ENCODE measurements at regions not wholly inside any gene's neighbourhood (a gene's known extent, or its start where the extent isn't known, plus 50 kb on each side); places are given as distances from the start of the nearest gene placed in this dataset.

DNA sequence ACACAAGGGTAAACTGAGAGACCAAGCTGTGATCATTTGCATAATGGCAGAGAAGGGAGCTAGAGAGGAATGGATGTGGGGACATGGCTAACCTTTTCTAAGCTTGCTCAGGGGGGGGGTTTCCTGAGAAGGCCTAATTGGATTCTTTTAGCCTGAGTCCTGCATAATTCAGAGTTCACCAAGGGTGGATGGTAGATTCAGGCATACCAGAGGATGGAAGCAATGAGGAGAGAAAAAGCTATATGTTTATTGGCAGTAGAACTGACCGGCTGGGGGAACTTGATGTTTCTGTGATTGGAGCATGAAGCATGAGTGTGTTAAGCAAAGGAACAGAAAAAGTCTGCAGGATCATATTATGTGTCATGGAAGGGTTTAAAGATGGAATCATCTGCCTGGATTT, 65.9 kb upstream of the KLF12 start:
- no peak for DNase-seq (ENCODE audit: low read depth in 2 of 2)

DNA sequence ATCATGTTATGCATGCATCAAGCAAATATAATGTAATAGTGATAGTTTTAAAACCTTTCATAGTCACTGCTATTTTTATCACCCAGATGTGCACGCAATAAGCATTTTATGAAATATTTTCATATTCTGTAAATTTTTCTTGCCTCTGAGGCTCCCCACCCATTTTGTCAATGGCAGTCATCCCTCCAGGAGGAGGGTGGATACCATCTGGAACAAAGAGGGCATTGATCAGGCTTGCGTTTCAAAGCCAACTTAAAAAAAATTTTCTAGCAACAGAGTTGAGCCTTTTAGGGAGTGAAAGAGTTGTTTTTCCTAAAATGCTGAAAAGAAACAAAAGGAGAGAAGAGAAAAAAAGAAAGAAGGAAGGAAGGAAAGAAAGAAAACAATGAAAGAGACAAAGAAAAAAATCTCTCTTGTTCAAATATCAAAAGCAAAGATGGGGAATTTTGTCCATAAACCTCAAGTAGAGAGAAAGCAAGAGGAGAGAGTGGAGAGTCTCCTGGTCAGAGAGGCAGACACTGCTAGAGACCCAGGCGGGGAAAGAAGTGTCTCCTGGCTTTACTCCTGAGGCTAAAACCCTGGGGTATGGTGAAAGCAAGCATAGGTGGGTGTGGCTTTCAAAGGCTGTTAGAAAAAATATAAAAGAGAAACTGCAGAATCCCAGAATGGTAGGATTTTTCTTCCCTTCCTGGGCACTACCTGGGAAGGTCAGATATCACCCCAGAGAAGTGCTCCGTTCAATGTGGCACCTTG, 63.6 kb upstream of the KLF12 start:
- no peak for DNase-seq (ENCODE audit: low read depth in 2 of 2)

DNA sequence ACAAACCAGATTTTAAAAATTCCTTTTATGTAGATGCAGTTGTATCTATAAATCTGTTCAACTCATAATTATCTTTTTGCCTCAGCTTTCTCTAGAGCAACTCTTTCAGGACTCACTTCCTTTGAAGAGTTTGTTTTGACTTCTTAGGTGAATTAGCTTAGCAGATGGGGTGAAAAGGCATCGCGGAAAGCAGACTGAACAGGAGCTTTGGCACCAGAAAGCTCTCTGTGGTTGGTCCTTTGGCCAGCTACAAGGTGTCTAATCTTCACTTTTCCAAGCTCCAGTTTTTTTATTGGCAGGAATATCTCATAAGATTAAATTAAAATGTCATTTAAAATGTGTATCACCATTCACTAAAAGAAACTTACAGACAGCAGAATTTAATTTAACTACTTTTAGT, 60.6 kb upstream of the KLF12 start:
- no peak for DNase-seq (ENCODE audit: low read depth in 2 of 2)

DNA sequence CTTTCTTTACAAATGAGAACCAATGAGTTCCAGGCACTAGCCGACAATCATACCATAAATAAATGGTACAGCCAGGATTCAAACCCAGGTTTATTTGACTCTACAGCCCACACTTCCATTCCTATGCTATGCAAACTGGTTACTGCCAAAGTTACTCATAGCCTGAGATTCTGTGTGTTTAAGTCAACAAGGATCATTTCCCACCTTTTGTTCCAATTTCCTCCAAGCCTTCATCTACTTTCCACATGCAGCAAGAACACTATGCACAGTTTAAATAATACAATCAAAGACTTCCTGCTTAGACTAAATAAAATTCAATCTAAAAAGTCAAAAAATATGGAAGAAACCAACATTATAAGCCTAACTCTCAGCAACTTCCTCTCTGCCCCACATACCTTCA, 59.2 kb upstream of the KLF12 start:
- DNase-seq (ENCODE audit: low read depth in 2 of 2), result no peak

DNA sequence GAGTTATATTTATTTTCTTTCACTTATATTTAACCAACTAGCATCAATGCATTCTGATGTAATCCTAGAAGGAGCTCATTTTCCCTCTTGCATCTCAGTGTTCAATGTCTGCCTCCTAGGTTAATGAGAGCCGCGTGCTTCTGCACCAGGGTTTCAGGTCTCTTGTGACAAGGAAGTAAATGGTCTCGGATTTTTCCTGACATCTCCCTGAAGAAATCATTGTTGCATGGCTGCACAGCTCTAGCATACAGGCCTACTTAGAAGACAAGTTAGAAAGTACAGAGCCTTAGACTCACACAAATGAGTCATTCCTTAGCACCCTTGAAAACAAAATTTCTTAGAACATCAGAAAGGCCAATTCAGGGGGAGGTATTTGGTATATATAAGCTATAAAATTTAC, 57.2 kb upstream of the KLF12 start:
- no peak for DNase-seq (ENCODE audit: low read depth in 2 of 2)

DNA sequence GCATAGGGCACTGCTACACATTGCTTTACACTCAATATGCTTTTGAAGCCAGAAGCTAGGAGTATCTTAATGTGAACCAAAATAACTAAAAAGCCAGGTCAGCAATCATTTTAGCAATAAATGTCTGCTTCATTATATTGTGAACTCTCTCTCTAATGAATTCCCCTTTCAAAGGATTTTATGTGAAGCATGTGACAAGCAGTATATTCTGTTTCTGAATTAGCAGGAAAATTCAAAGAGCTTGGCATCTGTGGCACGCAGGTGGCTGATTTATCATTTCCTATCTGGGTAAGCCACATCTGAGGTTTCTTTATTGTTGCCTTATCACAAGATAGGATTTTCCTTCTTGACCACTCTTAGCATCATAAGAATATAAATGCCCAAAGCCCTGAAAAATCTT, 56.8 kb upstream of the KLF12 start:
- DNase-seq (ENCODE audit: low read depth in 2 of 2), result no peak

DNA sequence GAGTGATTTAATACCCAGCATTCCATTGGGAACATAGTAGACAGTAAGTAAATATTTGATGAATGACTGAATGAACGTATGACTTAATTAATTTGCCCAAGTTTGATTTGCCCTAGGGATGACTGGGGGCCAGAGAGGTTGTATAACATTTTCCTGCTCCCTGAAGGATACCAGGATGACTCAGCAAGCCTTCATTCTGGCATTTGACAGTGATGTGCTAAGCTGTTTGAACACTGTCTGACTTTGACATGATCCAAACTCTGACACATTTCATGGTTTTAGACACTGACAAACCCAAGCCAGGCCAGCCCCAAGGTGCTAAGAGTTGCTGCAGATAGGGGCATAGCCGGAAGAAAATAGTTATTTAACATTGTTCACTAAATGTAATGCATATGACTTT, 53.4 kb upstream of the KLF12 start:
- DNase-seq (ENCODE audit: low read depth in 2 of 2), result no peak

DNA sequence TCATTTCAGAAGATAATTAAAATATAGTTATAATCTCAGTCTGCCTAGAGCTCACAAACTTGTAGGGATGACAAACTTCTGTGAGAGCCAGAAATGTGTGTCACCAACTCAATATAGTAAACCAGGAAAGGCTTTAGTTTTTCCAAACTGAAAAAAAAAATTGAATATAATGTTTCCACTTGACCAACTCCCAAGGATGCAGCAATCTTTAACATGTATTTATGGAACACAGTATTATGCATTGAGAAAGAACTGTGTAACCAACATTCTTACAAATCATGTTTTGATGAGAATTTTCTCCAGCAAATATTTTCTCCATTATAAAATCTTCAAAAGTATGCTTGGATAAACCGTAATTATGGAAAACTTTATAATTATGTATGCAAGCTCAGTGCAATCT, 50.1 kb upstream of the KLF12 start:
- DNase-seq (ENCODE audit: low read depth in 2 of 2), result no peak

All from stimulated activated CD8-positive, alpha-beta memory T cell treated with anti-CD3 and anti-CD28 coated beads, Interleukin-2, amount 100 ng/mL, for 48 hours (primary cell).